Endodermal cell (in vitro differentiated cells): ENCODE measurements at regions not wholly inside any gene's neighbourhood (a gene's known extent, or its start where the extent isn't known, plus 50 kb on each side); places are given as distances from the start of the nearest gene placed in this dataset.

Experiments
- DNase-seq: peaks from one replicate; pipeline ENCODE4 v3.0.0-alpha.2; 2017
- H3K27ac ChIP-seq: 2 replicates; pipeline ENCODE4 v1.5.1; 2013; ENCODE audit warnings: mild to moderate bottlenecking, low read depth, low read length, moderate library complexity
- H3K27me3 ChIP-seq: 2 replicates; pipeline ENCODE4 v1.6.1; 2013; ENCODE audit warnings: mild to moderate bottlenecking, low read length, moderate library complexity; ENCODE audit not compliant: insufficient read depth, control insufficient read depth, poor library complexity, severe bottlenecking
- H3K36me3 ChIP-seq: 2 replicates; pipeline ENCODE4 v1.7.0; 2013; ENCODE audit warnings: mild to moderate bottlenecking, low read length, moderate library complexity; ENCODE audit not compliant: control insufficient read depth, insufficient read depth
- H3K4me1 ChIP-seq: one replicate; pipeline ENCODE4 v1.7.0; 2013; ENCODE audit warnings: low read length; ENCODE audit not compliant: control insufficient read depth, insufficient read depth
- H3K4me3 ChIP-seq: 2 replicates; pipeline ENCODE4 v1.5.1; 2013; ENCODE audit warnings: mild to moderate bottlenecking, low read length, moderate library complexity
- H3K9ac ChIP-seq: 2 replicates; pipeline ENCODE4 v1.6.1; 2013; ENCODE audit warnings: mild to moderate bottlenecking, low read length, moderate library complexity; ENCODE audit not compliant: poor library complexity, severe bottlenecking; ENCODE audit errors: extremely low read depth
- H3K9me3 ChIP-seq: 2 replicates; pipeline ENCODE4 v1.6.1; 2013; ENCODE audit warnings: mild to moderate bottlenecking, low read length, moderate library complexity; ENCODE audit not compliant: control insufficient read depth
- H3K27ac Mint-ChIP-seq: 2 replicates; pipeline ENCODE4 v1.8.0; 2020; ENCODE audit warnings: mixed read lengths
- H3K27me3 Mint-ChIP-seq: 2 replicates; pipeline ENCODE4 v1.8.0; 2021; ENCODE audit warnings: mild to moderate bottlenecking, mixed read lengths; ENCODE audit not compliant: insufficient read depth
- H3K36me3 Mint-ChIP-seq: 2 replicates; pipeline ENCODE4 v1.8.0; 2020; ENCODE audit warnings: low read depth, mixed read lengths
- H3K4me1 Mint-ChIP-seq: 2 replicates; pipeline ENCODE4 v1.8.0; 2020; ENCODE audit warnings: mixed read lengths
- H3K4me3 Mint-ChIP-seq: 2 replicates; pipeline ENCODE4 v1.8.0; 2020; ENCODE audit warnings: mild to moderate bottlenecking, moderate library complexity, mixed read lengths
- H3K9me3 Mint-ChIP-seq: 2 replicates; pipeline ENCODE4 v1.8.0; 2020; ENCODE audit warnings: mild to moderate bottlenecking, mixed read lengths
- WGBS, 2 experiments: methylation state at CpG; one replicate each; pipeline versions ENCODE4 v1.1.5 to v1.1.7; 2013; ENCODE audit warnings: missing lambda C conversion rate in 2 of 2, mixed read lengths in 1 of 2; ENCODE audit not compliant: insufficient coverage in 1 of 2, insufficient read length in 1 of 2; 5-methylcytosine and 5-hydroxymethylcytosine counted together
- TF ChIP-seq, protein P1 (sequence below): fragments of 200-600 bp; sonication (generic); conservative IDR thresholded peaks from 2 replicates; pipeline ENCODE4 v1.5.0; 2021; ENCODE audit warnings: antibody characterized with exemption, mild to moderate bottlenecking

DNA sequence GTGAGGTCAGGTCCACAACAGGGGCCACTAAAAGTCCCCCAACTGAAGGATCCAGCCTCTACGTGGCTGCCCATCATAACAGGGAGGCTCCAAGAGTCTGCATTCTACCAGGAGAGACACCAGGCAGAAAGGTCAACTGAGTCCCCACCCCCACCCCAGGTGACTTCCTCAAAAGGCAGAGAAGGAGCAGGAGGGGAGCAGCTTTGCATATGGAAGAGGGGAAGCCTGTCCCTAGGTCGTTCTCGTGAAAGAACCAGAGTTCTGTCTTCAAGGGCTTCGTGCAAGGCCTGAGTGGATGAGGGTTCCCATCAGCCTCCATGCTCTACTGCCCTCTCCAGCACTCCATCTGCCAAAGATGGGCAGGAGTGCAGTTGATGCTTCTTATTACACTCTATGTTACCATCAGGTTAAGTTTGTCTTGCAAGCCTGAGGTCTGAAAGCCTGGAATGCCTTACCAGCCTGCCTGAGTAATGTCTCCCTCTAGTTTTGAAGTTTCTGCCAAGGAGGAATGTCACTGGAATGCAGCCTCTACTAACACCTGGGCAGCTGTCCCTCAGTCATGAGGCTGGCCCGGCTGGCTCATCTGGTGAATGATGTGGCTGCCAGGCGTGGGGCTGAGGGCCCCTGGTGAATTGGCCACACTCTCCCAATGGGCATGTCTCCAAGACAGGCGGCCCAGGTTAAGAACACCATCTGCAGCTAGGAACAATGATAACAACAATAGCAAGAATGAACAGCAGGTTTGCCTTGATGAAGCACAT lies 54.3 kb upstream of the SMNDC1 start:
- Histone ChIP-seq H3K4me3 (no peak overlapping the region), H3K9ac (no peak overlapping the region), H3K27ac (no peak overlapping the region), H3K4me1 (peaks cover 3% of the 10 kb centered on the region), H3K27me3 (no peaks in the 10 kb centered on the region), H3K9me3 (no peaks in the 10 kb centered on the region), H3K36me3 (no peaks in the 10 kb centered on the region)
- WGBS, 2 experiments, result 73 to 77% methylated on average over 3 to 7 of the region's 7 CpGs
- Mint-ChIP-seq H3K4me3 (no peak overlapping the region), H3K27ac (no peak overlapping the region), H3K27me3 (peaks cover 6% of the 10 kb centered on the region), H3K36me3 (no peaks in the 10 kb centered on the region), H3K9me3 (no peaks in the 10 kb centered on the region), H3K4me1 (peaks cover 14% of the 10 kb centered on the region)
- peak; percentile 82 for DNase-seq
- TF ChIP-seq, protein P1, sequence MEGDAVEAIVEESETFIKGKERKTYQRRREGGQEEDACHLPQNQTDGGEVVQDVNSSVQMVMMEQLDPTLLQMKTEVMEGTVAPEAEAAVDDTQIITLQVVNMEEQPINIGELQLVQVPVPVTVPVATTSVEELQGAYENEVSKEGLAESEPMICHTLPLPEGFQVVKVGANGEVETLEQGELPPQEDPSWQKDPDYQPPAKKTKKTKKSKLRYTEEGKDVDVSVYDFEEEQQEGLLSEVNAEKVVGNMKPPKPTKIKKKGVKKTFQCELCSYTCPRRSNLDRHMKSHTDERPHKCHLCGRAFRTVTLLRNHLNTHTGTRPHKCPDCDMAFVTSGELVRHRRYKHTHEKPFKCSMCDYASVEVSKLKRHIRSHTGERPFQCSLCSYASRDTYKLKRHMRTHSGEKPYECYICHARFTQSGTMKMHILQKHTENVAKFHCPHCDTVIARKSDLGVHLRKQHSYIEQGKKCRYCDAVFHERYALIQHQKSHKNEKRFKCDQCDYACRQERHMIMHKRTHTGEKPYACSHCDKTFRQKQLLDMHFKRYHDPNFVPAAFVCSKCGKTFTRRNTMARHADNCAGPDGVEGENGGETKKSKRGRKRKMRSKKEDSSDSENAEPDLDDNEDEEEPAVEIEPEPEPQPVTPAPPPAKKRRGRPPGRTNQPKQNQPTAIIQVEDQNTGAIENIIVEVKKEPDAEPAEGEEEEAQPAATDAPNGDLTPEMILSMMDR, result no peak

DNA sequence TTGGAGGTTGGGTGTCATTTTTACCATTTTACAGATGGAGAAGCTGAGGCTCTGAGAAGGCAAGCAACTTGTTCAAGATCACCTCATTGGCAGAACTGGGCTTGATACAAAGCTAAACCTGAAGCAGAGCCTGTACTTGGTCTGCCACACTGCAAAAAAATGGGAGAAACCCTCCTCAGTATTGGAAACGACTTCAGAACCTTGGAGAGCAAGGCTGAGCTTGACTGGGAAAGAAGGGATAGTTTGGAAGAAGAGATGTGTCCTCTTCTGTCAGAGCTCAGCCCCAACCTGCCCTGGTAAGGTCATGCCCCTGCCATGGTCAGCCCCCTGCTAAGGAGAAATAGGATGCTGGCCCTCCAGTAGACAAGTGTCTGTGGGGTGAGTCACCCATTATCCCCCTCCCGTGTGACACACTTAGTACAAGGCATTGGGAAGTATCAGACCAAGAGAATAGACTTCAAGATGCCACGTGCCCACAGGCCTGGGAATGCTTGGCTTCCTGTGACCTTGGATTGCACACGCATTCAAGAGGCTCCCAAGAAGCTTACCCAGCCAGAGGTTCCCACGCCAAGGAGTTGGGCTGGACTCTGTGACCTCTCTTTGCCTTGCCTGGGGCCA lies 56.2 kb upstream of the SMNDC1 start:
- H3K27ac Mint-ChIP-seq, result no peak overlapping the region
- no peak overlapping the region for H3K4me3 Mint-ChIP-seq
- no peaks in the 10 kb centered on the region for H3K27me3 ChIP-seq
- no peaks in the 10 kb centered on the region for H3K36me3 ChIP-seq
- peaks cover 3% of the 10 kb centered on the region for H3K4me1 ChIP-seq
- no peak for DNase-seq
- TF ChIP-seq, protein P1, result no peak
- no peak overlapping the region for H3K4me3 ChIP-seq
- peaks cover 10% of the 10 kb centered on the region for H3K4me1 Mint-ChIP-seq
- H3K9me3 ChIP-seq, result no peaks in the 10 kb centered on the region
- H3K36me3 Mint-ChIP-seq, result no peaks in the 10 kb centered on the region
- H3K9ac ChIP-seq, result no peak overlapping the region
- H3K9me3 Mint-ChIP-seq, result no peaks in the 10 kb centered on the region
- no peak overlapping the region for H3K27ac ChIP-seq
- peaks cover 4% of the 10 kb centered on the region for H3K27me3 Mint-ChIP-seq
- 77 to 85% methylated on average over 4 to 5 of the region's 5 CpGs for WGBS, 2 experiments

DNA sequence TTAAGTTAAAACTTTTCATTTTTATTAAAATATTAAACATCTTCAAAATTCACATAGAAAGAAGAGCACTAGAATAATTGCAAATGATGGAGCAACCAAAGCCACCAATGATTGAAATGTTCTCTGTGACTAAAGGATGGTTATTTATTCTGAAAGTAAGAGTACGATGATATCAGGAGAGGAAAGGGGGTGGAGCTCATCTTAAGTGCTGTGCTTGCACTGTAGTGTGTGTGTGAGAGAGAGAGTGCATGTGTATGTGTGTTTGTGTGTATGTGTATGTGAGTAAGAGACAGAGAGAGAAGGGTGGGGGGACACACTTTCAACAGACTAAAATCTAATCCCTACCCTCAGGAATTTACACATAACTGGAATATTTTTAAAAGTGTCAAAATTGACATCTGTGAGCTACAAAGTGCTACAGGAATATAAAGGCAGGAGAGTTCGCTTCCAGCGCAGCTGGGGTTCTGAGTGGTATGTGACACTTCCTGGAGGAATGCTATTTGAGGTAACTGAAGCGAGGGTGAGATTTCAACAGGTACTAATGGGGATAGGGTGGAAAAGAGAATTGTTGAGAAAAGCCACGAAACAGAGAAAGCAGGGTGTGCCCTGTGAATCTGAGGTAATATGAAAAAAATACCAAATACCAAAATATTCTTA lies 57.2 kb upstream of the SMNDC1 start:
- H3K4me1 Mint-ChIP-seq, result peaks cover 10% of the 10 kb centered on the region
- H3K27ac Mint-ChIP-seq, result peak overlapping the region; percentile 2
- Histone ChIP-seq H3K27ac (no peak overlapping the region), H3K4me3 (no peak overlapping the region), H3K9me3 (no peaks in the 10 kb centered on the region), H3K27me3 (no peaks in the 10 kb centered on the region), H3K36me3 (no peaks in the 10 kb centered on the region), H3K9ac (no peak overlapping the region), H3K4me1 (peaks cover 3% of the 10 kb centered on the region)
- whole genome bisulfite sequencing, 2 experiments, result 61 to 62% methylated on average over 4 of the region's 5 CpGs
- H3K9me3 Mint-ChIP-seq, result no peaks in the 10 kb centered on the region
- DNase-seq, result peak; percentile 78
- no peak overlapping the region for H3K4me3 Mint-ChIP-seq
- TF ChIP-seq, protein P1, result no peak
- peaks cover 4% of the 10 kb centered on the region for H3K27me3 Mint-ChIP-seq
- no peaks in the 10 kb centered on the region for H3K36me3 Mint-ChIP-seq
